ENCODE measurements at regions not wholly inside any gene's neighbourhood (a gene's known extent, or its start where the extent isn't known, plus 50 kb on each side); places are given as distances from the start of the nearest gene placed in this dataset.

- Histone ChIP-seq H3K4me3 (no peak overlapping the region), H3K4me2 (ENCODE audit: insufficient read depth, low read length) (no peak overlapping the region), H3K9me1 (ENCODE audit: control insufficient read depth, insufficient read depth, low read length) (no peaks in the 10 kb centered on the region), H3K4me1 (replicated peaks in 1 of 2; ENCODE audit: control insufficient read depth in 2 of 2, insufficient read depth in 2 of 2, low read length in 2 of 2) (no peaks in the 10 kb centered on the region), H3K9ac (ENCODE audit: insufficient read depth in 1 of 2, low read depth in 2 of 2, low read length in 2 of 2) (no peak overlapping the region), H3K27ac (ENCODE audit: extremely low read depth, low read depth, low read length) (no peak overlapping the region), H4K20me1 (replicated peaks; ENCODE audit: control insufficient read depth, insufficient read depth, low read length) (no peaks in the 10 kb centered on the region), H3K9me3 (replicated peaks; ENCODE audit: control insufficient read depth, insufficient read depth, low read depth, low read length) (no peaks in the 10 kb centered on the region), H2AFZ (ENCODE audit: low read depth, low read length) (no peak overlapping the region), H3K27me3 (ENCODE audit: control insufficient read depth in 2 of 2, insufficient read depth in 2 of 2, low read length in 2 of 2) (peaks cover 5 to 7% of the 10 kb centered on the region in 2 experiments; a peak in 2 of 5 replicates), H3K36me3 (ENCODE audit: control insufficient read depth, insufficient read depth, low read length) (no peaks in the 10 kb centered on the region), H3K79me2 (ENCODE audit: control insufficient read depth, insufficient read depth, low read length) (no peaks in the 10 kb centered on the region)
- ATAC-seq (no peak), FAIRE-seq (no peak), DNase-seq (ENCODE audit: extremely low read depth in 1 of 4, low spot score in 3 of 4) (no peak)
- in situ Hi-C loops (cut with MboI) (no loop called here), intact Hi-C loops (cut with micrococcal nuclease) (no loop called here)
- under 1% methylated on average over 11 of the region's 11 CpGs for WGBS (ENCODE audit: insufficient coverage, low coverage, missing lambda C conversion rate)
- BruUV-seq (replicated peaks) = no TSS peak
- TF ChIP-seq ADNP (tag; IDR thresholded peaks at IDR 0.05) (no peak), HCFC1 (IDR thresholded peaks at IDR 0.05; ENCODE audit: low read depth, low read length) (no peak), STAT6 (CRISPR knock-in tag; IDR thresholded peaks at IDR 0.05) (no peak), MCM7 (IDR thresholded peaks at IDR 0.05) (no peak), ZKSCAN8 (CRISPR knock-in tag; IDR thresholded peaks at IDR 0.05) (no peak), FUS (optimal IDR thresholded peaks at IDR 0.05; ENCODE audit: low read depth, low read length) (no peak), ZBTB5 (IDR thresholded peaks at IDR 0.05) (no peak), EZH2 (IDR thresholded peaks at IDR 0.05; ENCODE audit: borderline replicate concordance, low read depth, low read length) (no peak), ZBTB26 (CRISPR knock-in tag; IDR thresholded peaks at IDR 0.05) (no peak), PHB2 (IDR thresholded peaks at IDR 0.05; ENCODE audit: low read depth) (no peak), SMAD4 (CRISPR knock-in tag; conservative IDR thresholded peaks at IDR 0.05) (no peak), POLR2H (tag; IDR thresholded peaks at IDR 0.05; ENCODE audit: low read depth) (no peak), TEAD4 (IDR thresholded peaks at IDR 0.05; ENCODE audit: low read length) (no peak), TEAD4 (CRISPR knock-in tag; IDR thresholded peaks at IDR 0.05; ENCODE audit: borderline replicate concordance) (no peak), JUN (IDR thresholded peaks at IDR 0.05; ENCODE audit: borderline replicate concordance, low read depth, low read length) (no peak), JUN (CRISPR knock-in tag; IDR thresholded peaks at IDR 0.05; ENCODE audit: borderline replicate concordance) (no peak)
- ChIA-PET CTCF (ENCODE audit: low intra/inter-chr PET ratio) (no interaction called here), POLR2A (no interaction called here)
Measured at GRCh38 chr5:2833556-2833955, 82.1 kb upstream of the IRX2 start.
